ENCODE measurements at regions not wholly inside any gene's neighbourhood (a gene's known extent, or its start where the extent isn't known, plus 50 kb on each side); places are given as distances from the start of the nearest gene placed in this dataset.

GRCh38 chr6:158262082-158262481 lies 50.2 kb upstream of the TULP4 start:
- no peak overlapping the region for H3K4me3 ChIP-seq (ENCODE audit: control insufficient read depth in 2 of 3, extremely low read depth in 1 of 3, insufficient read depth in 2 of 3, low read depth in 1 of 3, low read length in 3 of 3)

More at GRCh38 chr6:158262082-158262481, 50.2 kb upstream of the TULP4 start:
- Histone ChIP-seq H3K9ac (ENCODE audit: control insufficient read depth, extremely low read depth, insufficient read depth, low read length) (no peak overlapping the region), H3K79me2 (ENCODE audit: control insufficient read depth, insufficient read depth, low read length) (peaks cover 25% of the 10 kb centered on the region), H2AFZ (ENCODE audit: control insufficient read depth, low read length) (no peak overlapping the region), H3K4me2 (ENCODE audit: control insufficient read depth, extremely low read depth, insufficient read depth, low read depth, low read length) (no peak overlapping the region), H4K20me1 (ENCODE audit: control insufficient read depth, extremely low read depth, insufficient read depth, low read length) (peaks cover 6% of the 10 kb centered on the region), H3K27me3 (ENCODE audit: control insufficient read depth, extremely low read depth, insufficient read depth, low read length) (no peaks in the 10 kb centered on the region), H3K36me3 (ENCODE audit: control insufficient read depth in 2 of 2, extremely low read depth in 1 of 2, insufficient read depth in 2 of 2, low read length in 2 of 2) (peaks cover 1 to 2% of the 10 kb centered on the region in 2 experiments), H3K9me1 (ENCODE audit: control insufficient read depth, extremely low read depth, insufficient read depth, low read length) (no peaks in the 10 kb centered on the region), H3K9me3 (ENCODE audit: control insufficient read depth, low read depth, low read length) (no peaks in the 10 kb centered on the region), H3K4me1 (ENCODE audit: control insufficient read depth, extremely low read depth, insufficient read depth, low read length) (peaks cover 4% of the 10 kb centered on the region), H3K27ac (ENCODE audit: control insufficient read depth, insufficient read depth, low read length) (no peak overlapping the region)
- TF ChIP-seq CTCF (optimal IDR thresholded peaks at IDR 0.05 in 1 of 3, IDR thresholded peaks at IDR 0.05 in 1 of 3, conservative IDR thresholded peaks at IDR 0.05 in 1 of 3; ENCODE audit: extremely low read depth in 1 of 3, insufficient read depth in 2 of 3, low read length in 3 of 3) (no peak), EZH2 (IDR thresholded peaks at IDR 0.05; ENCODE audit: low read length) (no peak)
- DNase-seq (ENCODE audit: low read depth, low spot score), result no peak
- no peak for FAIRE-seq
- dilution Hi-C loops (cut with MboI; ENCODE audit: extremely low pct_ligation_motif_present, low sequenced_read_pairs), result no loop called here
